ENCODE measurements at regions not wholly inside any gene's neighbourhood (a gene's known extent, or its start where the extent isn't known, plus 50 kb on each side); places are given as distances from the start of the nearest gene placed in this dataset.

DNA sequence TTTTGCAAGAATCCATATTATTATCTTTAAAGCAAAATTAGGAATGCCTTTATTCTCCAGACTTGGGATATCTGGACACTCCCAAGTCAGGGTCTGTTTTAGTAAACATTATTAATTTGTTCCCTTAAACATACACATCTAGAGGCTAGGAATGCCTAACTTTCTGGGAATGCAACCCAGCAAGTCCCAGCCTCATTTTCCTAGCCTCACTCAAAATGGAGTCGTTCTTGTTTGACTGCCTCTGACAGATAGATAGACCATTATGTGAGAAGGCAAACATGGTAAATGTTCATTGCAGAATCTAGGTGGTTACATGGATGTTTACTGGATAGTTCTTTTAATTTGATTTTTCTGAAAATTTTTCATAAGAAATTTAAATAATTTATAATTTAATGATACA lies 54.7 kb upstream of the FOXN2 start:
- no peak for DNase-seq (ENCODE audit: low read depth)

DNA sequence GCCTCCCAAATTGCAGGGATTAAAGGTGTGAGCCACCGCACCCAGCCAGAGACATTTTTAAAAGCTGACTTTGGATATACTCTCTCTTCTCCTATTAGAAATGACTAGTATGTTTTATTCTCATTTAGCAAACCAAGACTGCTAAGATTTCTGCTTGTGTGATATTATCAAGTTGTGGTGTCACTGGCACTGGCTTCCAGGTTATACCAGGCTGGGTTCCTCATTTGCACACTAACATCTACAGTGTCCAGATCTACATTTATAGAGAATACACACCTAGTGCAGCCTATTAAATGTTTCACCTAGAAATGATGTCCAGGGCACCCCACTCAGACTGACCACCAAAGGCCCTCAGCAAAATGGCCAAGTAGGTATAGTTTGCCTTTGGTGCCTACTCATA lies 49.9 kb upstream of the FOXN2 start:
- no peak for DNase-seq (ENCODE audit: low read depth)

All from activated T-cell treated with anti-CD3 and anti-CD28 coated beads for 24 hours (primary cell).